ENCODE measurements at regions not wholly inside any gene's neighbourhood (a gene's known extent, or its start where the extent isn't known, plus 50 kb on each side); places are given as distances from the start of the nearest gene placed in this dataset.

DNA sequence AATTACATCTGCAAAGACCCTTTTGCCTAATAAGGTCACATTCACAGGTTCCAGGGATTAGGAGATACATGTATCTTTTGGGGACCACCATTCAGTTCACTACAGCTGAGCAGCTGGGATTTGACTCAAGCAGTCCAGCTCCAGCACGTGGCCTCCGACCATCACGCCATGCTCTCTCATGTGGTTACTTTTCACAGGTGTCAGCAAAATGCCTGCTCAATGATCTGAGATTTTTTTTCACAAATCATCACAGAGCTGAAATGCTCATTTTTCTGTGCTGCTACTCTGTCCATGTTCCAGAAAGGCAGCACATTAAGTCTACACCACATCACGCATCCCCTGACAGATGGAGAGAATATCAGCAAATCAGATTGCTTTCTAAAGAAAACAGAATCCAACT lies 98.5 kb upstream of the RMDN2 start:
- TF ChIP-seq POLR2AphosphoS5 (IDR thresholded peaks at IDR 0.05; ENCODE audit: low read depth, low read length) (no peak), SIN3A (IDR thresholded peaks at IDR 0.05; ENCODE audit: borderline replicate concordance, insufficient read depth, low read length) (no peak), FOXP2 (optimal IDR thresholded peaks at IDR 0.05; ENCODE audit: borderline replicate concordance, extremely low read depth, extremely low read length, insufficient read depth) (no peak), TAF1 (IDR thresholded peaks at IDR 0.05; ENCODE audit: borderline replicate concordance, insufficient read depth, low read length) (no peak)
- TF ChIP-seq, protein P1, sequence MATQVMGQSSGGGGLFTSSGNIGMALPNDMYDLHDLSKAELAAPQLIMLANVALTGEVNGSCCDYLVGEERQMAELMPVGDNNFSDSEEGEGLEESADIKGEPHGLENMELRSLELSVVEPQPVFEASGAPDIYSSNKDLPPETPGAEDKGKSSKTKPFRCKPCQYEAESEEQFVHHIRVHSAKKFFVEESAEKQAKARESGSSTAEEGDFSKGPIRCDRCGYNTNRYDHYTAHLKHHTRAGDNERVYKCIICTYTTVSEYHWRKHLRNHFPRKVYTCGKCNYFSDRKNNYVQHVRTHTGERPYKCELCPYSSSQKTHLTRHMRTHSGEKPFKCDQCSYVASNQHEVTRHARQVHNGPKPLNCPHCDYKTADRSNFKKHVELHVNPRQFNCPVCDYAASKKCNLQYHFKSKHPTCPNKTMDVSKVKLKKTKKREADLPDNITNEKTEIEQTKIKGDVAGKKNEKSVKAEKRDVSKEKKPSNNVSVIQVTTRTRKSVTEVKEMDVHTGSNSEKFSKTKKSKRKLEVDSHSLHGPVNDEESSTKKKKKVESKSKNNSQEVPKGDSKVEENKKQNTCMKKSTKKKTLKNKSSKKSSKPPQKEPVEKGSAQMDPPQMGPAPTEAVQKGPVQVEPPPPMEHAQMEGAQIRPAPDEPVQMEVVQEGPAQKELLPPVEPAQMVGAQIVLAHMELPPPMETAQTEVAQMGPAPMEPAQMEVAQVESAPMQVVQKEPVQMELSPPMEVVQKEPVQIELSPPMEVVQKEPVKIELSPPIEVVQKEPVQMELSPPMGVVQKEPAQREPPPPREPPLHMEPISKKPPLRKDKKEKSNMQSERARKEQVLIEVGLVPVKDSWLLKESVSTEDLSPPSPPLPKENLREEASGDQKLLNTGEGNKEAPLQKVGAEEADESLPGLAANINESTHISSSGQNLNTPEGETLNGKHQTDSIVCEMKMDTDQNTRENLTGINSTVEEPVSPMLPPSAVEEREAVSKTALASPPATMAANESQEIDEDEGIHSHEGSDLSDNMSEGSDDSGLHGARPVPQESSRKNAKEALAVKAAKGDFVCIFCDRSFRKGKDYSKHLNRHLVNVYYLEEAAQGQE (IDR thresholded peaks at IDR 0.05; ENCODE audit: insufficient read depth in 1 of 2, low read depth in 2 of 2, low read length in 2 of 2): no peak

DNA sequence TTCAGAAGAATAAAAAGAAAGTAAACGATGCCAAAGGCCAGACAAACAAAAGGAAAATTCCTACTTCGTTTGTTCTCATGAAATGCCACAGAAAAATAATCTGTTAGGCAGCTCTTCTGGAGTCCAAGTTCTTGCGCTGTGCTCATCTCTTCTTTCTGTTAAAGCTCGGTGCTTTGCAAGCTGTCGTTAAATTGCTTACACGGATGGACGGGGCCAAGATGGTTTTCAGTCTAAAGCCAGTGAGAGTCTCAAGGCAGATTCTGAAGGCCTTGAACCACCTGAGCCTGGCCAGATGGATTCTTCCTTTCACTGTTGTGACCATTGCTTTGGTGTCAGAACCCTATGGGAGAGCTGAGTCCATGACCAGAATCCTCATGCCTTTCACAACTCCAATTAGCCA lies 97.6 kb upstream of the RMDN2 start:
- no peak for TF ChIP-seq TAF1 (IDR thresholded peaks at IDR 0.05; ENCODE audit: borderline replicate concordance, insufficient read depth, low read length)
- TF ChIP-seq, protein P1 (IDR thresholded peaks at IDR 0.05; ENCODE audit: insufficient read depth in 1 of 2, low read depth in 2 of 2, low read length in 2 of 2): no peak
- no peak for TF ChIP-seq SIN3A (IDR thresholded peaks at IDR 0.05; ENCODE audit: borderline replicate concordance, insufficient read depth, low read length)
- no peak for TF ChIP-seq POLR2AphosphoS5 (IDR thresholded peaks at IDR 0.05; ENCODE audit: low read depth, low read length)
- no peak for TF ChIP-seq FOXP2 (optimal IDR thresholded peaks at IDR 0.05; ENCODE audit: borderline replicate concordance, extremely low read depth, extremely low read length, insufficient read depth)

DNA sequence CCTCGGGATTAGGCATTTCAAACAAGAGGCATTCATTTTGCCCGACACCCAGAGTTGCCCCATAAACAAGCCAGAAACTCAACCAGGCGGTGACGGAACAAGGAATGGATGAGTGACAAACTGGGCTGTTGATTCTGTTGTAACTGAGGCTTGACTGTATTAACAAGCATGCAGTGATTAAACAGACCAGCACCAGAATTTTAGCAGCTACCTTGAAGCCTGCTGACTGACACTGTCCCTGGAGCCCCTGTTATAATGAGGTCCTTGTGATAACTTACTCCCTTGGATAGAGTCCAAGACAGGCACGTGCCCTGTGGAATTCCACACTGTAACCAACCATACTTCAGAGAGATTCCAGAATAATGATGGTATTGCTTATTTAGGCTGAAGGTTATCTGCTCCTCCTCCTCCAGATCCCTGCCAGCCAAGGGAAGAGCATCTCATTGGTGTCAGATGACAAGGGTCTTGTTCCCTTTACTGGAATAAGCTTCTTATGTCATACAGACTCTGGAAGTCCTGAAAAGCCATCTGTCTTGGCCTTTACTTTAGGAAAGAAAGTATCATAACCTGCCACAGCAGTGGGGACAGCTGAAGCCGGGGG lies 97.1 kb upstream of the RMDN2 start:
- TF ChIP-seq TAF1 (IDR thresholded peaks at IDR 0.05; ENCODE audit: borderline replicate concordance, insufficient read depth, low read length) (no peak), FOXP2 (optimal IDR thresholded peaks at IDR 0.05; ENCODE audit: borderline replicate concordance, extremely low read depth, extremely low read length, insufficient read depth) (no peak), SIN3A (IDR thresholded peaks at IDR 0.05; ENCODE audit: borderline replicate concordance, insufficient read depth, low read length) (no peak), POLR2AphosphoS5 (IDR thresholded peaks at IDR 0.05; ENCODE audit: low read depth, low read length) (no peak)
- TF ChIP-seq, protein P1 (IDR thresholded peaks at IDR 0.05; ENCODE audit: insufficient read depth in 1 of 2, low read depth in 2 of 2, low read length in 2 of 2): no peak

DNA sequence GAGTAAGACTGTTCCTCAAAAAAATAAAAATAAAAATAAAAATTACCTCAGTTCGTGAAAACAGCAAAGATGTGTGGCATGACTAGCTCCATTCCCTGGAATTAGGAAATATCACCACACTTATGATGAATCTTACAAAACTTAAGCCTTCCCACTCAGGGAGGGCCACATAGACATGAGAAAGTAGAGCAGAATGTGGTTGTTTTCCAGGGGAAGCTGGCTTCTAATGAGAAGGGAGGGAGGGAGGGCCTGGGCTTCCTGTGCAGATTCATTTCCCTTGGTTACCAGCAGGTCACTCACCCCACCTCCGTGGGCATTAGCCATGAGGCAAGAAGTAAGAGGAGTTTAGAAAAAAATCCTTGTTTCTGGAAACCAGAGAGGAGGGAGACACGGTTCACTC lies 95.9 kb upstream of the RMDN2 start:
- TF ChIP-seq FOXP2 (optimal IDR thresholded peaks at IDR 0.05; ENCODE audit: borderline replicate concordance, extremely low read depth, extremely low read length, insufficient read depth) (no peak), POLR2AphosphoS5 (IDR thresholded peaks at IDR 0.05; ENCODE audit: low read depth, low read length) (no peak), TAF1 (IDR thresholded peaks at IDR 0.05; ENCODE audit: borderline replicate concordance, insufficient read depth, low read length) (no peak), SIN3A (IDR thresholded peaks at IDR 0.05; ENCODE audit: borderline replicate concordance, insufficient read depth, low read length) (no peak)
- TF ChIP-seq, protein P1 (IDR thresholded peaks at IDR 0.05; ENCODE audit: insufficient read depth in 1 of 2, low read depth in 2 of 2, low read length in 2 of 2): no peak
